GM18498 (cell line): ENCODE measurements at regions not wholly inside any gene's neighbourhood (a gene's known extent, or its start where the extent isn't known, plus 50 kb on each side); places are given as distances from the start of the nearest gene placed in this dataset.

Experiments
- ATAC-seq: cut with Tn5 transposase; IDR thresholded peaks from one replicate; pipeline ENCODE4 v1.9.1; 2021; ENCODE audit warnings: mild to moderate bottlenecking, moderate library complexity; ENCODE audit not compliant: unreplicated experiment

DNA sequence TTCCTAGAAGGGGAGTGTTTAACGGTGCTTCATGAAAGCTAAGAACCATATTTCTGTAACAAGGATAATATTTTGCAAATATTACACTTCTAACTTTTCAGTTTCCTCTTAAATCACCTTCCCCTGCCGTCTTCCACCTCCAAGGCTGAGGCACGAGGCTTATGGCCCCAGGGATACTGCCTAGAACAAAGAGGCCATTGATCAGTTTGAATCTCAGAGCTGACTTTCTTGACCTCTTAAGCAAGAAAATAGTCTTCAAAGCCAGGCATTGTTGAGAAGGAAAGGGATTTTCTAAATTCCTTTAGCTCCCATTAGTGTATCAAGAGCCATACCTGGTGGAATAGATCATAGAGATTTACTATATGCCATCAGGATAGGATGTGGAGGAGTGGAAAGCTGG lies 566.2 kb downstream of the BNC2 start:
- ATAC-seq, result no peak

DNA sequence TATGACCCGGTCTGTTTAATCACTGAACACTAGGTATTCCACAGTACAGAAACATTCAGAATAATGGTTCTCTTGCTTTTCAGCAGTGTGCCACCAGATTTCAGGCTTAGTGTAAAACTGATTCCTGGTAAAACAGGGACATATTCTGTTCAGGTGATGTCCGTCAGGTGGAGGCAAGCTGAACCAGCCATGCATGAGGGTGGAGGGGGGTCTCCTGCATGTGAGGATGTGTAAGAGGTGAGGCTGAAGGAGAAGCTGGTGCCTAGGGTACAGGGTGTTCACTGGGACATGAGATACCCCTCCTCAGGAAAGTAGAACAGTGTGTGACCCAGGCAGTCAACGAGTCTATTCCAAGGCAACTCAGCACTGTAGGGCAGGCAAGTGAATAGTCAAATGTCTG lies 563.9 kb downstream of the BNC2 start:
- no peak for ATAC-seq

DNA sequence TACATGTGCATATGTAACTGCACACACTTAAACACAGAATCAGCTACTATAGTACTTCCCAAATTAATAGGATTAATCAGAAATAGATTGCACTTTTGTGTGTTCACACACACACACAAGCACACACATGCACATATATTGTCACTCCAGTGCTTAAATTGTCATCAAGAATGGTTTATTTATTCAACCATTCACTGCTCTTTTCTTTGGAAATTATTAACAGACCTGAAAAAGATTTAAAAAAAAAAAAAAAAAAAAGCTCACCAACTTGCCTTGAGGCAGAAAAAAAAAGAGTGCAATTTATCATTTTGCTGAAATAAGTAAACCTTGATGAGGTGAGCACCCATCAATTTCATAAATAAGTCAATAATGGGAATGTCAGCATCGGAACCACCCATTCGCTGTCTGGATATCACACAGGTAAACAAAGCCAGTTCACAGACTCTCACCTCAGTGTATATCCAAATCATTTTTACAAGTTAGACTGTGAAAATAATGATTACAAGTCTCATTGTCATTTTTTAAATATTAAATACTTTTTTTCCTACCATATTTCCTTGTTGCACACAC lies 562.8 kb downstream of the BNC2 start:
- ATAC-seq, result no peak

DNA sequence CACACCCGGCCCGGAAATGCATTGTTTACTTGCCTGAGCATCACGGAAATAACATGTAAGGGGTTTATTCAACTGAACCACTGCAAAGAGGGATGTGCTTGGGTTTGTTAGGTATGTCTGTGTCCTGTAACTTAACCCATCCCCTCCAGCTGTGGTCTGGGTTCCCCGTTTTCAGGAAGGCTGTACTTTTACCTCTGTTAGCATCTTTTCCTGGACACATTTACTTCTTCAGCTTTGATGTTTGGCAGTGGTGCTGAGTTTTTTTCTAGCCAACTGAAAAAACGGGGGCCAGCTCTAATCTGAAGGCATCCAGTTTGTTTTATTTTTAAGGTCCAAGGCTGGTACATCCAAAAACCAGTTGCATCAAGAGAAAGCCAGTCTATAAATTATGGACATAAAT lies 561.8 kb downstream of the BNC2 start:
- ATAC-seq, result no peak

DNA sequence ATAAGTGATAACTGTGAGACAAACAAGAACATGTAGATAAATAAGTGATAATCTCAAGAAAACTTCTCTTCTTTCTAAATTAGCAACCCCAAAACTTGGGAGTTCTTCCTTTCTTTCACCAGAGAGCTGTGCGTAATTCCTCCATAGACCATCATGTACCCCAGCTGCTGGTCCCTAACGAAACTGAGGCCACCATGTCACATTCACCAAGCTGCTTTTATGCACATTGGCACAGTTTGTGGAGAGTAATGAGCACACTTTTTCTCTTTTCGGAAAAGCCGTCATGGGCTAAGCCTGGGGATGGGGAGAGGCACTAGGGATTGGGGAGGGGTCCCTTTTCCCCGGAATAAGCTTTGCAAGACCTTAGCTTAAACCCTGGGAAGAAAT lies 561.4 kb downstream of the BNC2 start:
- ATAC-seq, result no peak

DNA sequence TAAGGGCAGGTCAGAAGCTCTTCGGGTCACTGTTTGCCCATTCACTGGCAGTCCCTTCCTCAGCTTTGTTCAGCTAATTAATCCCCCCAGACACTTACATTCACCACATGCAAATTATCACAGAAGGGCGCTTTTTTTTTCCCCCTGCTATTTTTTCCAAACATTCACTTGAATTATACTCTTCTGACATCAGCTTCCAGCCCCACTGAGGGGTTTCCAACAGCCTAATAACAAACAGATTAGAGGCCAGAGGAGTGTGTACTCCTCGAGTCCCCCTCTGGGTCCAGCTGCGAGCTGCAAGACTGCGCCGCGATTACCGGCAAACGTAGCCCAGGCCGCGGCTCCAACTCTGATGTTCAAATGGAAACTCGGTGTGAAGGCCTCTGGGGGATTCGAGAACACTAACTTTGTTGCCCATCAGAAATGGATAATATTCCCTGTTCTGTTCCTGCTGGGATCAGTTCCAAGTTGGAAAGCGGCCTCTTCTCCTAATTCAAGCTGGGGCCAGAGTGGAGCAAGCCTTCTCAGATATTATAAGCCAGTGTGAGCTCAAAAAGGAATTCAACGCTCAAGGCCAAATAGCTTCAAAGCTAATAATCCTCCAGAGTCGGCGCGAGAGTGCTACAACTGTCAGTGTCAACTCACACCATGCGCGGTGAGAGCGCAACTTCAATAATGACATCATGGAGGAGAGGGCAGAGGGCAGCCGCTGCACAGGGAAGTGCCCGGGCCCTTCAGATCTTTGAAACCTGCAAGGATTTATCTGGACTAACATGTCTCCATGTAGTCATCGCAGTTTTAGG lies 560.8 kb downstream of the BNC2 start:
- ATAC-seq, result no peak

DNA sequence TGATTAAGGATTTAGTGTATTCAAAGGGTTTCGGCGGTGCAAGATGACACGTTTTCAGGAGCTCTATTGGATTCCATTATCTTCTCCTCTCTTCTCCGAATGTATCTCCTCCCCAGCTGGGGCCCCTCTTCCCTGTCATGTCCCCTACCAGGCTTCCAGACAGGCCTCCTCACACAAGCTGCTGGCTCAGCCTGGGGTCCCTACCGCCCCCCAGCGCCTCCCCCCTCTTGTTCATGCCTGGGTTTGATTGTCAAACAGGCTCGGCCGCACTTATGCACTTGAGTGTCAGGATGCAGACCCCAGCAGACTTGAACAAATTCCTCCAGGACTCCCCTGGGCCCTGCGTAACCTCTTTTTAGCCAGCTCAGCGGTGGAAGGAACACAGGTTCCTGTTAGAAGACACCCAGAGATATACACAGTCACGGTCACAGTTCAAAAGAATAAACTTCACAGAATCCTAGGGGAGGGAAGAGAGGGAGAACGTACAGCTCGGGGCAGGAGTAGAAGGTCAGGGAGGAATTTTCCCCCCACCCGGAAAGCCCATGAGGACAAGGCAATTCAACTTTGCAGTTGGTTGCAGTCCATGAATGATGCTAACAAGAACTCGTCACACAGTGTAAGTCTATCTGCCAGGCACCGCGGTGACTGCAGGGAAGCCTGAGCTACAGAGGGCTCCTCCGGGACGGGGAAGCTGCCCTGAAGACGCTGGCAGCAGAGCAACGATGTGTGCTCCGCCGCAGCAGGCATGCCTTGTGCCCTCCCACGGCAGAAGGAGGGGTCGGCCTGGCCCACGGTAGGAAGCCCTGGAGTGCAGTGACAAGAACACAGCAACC lies 560.0 kb downstream of the BNC2 start:
- no peak for ATAC-seq

DNA sequence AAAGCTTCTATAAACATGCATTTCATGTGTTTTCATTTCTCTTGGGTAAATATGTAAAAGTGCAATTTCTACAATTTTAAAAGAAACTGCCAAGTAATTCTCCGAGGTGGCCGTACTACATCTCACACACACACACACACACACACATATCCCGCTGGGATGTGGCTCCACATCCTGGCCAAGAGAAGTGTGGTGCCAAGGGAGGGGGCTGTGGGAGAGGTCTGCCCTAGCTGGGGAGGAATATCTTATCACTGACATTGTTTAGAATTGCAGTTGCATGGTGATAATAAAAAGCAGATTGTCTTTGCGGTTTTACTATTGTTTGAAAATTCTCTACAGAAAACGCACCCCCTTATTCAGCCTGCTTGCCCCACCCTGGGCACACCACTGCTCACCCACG lies 558.4 kb downstream of the BNC2 start:
- no peak for ATAC-seq

DNA sequence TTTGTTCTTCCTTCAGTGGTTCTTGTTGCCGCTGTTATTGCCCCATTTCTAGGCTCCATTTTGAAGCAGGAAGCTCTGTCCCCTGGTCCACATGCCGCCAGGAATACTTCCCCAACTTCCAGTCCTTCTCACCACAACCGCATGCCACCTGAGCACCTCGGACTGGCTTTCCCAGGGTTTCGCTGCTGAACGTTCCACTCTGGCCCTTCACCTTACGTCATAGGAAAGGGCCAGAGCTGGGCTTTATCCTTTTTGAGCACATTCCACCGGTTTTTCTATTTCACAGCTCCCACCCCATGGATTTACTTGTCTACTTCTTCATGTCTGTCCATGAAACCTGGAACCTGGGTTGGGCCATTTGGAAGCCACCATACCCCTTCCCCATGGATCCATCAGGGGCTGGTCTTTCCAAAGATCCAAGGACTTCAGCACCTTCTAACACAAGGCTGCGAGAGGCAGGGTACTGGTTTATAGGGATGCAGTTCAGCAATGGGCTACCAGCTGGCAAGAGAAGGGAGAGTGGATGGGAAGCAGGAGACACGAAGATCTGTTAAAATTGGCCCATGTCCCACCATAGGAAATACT lies 557.4 kb downstream of the BNC2 start:
- no peak for ATAC-seq

DNA sequence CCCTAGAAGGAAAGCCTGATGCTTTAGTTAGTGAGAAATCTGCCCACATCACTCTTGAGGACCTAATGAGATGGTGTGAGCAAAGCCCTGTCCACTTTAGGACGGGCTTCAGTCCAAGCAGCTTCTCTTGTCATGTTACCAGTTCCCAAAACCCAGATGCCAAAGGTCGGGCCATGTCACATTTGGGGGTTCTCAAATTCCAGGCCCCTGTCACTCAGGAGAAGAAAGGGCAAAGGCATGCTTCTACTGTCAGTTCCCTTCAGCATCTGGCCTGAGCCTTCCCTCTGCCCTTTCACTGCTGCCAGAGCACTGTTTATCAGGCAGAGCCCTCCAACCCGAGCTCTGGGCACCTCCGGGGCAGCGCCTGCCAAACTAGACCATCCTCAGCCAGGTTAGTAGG lies 556.0 kb downstream of the BNC2 start:
- no peak for ATAC-seq

DNA sequence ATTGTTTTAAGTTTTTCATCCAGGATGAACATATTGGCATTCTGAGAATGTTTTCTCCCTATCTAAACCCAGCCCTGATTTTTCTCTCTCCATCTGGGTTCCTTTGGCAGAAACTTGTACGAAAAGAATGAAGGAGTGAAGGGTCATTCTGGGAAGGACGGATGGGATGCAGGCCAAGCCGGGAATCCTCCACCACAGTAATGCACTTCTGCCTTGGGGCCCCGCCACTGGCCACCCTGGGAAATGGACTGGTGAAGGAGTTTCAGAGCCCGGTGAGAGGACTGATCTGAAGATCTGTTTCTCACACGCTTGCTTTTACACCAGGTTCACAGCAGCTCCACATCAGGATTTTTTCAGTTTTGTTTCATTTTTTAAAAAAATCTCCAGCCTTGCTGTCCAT lies 554.8 kb downstream of the BNC2 start:
- no peak for ATAC-seq

DNA sequence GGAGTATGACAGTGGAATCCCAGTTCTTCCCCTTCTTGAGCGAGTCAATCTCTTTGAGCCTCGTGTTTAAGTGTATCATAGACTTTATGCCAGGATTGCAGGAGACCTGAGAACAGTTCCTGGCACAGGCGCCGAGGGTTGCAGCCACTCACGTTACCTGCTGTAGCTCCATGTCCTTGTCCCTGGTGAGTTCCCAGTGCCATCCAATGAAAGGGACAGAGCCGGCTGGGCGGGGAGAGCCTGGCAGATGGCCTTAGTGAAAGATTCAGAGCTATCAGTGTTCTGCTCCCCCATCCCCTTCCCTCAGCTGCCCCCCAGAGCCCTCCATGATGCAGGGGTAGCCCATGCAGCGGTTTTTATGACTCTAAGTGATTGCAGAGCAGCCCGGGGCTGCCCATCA lies 554.0 kb downstream of the BNC2 start:
- ATAC-seq, result no peak

DNA sequence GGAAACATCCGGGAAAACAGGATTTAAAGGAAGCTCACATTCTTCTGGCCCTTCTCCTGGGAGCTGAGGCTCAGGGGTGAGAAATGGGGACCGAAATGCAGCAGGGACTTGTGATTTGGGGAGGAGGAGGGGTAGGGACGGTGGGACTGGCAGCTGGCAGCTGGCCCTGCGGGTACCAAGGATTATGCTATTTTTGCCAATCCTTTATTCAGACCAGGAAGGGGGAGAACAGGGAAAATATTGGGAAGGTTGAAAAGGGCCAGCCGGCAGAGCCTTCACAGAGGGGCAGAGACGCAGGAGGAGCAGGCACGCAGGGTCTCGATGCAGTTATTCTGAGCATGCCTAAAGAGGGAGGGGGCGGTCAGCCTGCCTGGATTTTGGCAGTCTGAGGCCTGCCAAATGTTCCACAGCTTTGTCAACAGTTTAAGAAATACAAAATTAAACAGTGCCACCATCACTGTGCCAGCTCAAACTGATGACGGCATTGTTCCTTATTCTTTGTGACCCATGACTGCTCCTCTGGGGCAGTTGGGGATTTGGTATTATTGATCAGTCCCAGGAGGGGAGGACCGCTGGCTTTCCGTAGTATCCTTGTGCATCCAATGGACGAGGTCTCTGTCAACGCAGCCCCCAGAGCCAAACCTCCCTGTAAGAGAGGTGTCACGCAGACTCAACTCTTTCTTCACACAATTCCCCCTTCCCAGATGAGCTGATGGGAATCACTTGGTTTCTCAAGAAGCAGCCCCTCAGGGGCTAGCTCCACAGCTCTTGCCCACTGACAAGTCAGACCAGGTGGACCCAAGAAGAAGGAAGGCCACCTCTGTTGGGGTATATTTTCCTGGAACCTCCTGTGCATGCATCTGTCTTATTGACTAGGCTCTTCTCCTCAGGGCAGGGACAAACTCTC lies 553.3 kb downstream of the BNC2 start:
- ATAC-seq, result no peak

DNA sequence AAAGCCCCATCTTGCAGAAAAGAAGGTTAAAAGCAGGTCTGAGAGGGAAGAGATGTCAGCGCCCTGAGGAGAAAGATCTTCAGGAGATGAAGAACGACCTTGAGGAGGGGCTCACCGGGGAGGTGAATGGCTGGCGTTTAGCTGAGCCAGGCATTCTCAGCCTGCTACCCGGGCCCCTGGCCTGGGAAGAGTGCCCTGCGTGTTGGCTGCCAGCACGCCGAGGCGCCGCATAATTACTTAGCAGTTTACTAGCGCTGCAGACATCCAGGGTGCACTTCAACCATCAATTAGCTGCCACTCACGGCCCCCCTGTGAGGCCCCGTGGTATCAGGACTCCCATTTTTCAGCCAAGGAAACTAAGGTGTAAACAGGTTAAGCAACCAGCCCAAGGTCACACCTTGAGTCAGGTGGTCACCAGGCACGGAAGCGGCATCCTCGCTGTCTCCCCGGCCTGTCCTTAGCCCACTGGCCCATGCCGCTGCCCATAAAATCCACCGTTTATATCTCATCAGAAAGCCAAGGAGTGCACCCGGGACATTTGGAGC lies 551.9 kb downstream of the BNC2 start:
- ATAC-seq, result no peak

DNA sequence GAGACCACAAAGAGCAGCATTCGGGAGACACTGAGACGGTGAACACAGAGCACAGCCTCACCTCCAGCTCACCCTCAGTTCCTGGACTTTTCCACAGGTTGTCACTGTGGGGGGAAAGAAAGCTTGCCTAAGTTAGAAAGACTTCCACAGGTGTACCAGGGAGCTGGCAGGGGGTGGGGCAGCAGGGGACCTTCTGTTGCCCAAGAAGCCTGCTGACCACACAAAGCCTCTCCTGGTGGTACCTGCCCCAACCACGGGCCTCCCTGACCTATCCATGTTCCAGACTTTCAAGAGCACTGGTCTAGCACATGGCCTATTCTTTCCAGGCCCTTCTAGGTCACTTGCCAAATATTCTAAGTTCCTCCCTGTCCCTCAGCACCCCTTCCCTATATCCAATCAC lies 550.8 kb downstream of the BNC2 start:
- ATAC-seq, result no peak

DNA sequence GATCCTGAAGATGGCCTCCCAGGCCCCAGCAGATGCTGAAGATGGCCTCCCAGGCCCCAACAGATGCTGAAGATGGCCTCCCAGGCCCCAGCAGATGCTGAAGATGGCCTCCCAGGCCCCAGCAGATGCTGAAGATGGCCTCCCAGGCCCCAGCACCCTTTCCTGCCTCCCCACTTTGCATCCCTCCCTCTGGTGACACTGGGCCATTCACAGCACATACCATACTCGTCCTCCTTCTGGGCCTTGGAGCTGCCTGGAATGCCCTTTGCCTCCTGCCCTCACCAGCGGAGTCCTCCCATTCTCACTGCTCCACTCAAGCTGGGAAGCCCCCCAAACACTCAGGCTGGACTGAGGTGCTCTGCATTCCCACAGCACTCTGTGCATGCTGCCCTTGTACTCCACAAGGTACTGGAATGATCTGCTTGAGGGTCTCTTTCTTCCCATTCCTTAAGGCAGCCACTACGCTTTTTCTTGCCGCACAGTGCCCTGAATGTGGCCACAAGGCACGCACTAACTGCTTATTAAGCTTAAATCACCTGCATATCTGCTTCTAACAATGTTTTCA lies 550.0 kb downstream of the BNC2 start:
- no peak for ATAC-seq

DNA sequence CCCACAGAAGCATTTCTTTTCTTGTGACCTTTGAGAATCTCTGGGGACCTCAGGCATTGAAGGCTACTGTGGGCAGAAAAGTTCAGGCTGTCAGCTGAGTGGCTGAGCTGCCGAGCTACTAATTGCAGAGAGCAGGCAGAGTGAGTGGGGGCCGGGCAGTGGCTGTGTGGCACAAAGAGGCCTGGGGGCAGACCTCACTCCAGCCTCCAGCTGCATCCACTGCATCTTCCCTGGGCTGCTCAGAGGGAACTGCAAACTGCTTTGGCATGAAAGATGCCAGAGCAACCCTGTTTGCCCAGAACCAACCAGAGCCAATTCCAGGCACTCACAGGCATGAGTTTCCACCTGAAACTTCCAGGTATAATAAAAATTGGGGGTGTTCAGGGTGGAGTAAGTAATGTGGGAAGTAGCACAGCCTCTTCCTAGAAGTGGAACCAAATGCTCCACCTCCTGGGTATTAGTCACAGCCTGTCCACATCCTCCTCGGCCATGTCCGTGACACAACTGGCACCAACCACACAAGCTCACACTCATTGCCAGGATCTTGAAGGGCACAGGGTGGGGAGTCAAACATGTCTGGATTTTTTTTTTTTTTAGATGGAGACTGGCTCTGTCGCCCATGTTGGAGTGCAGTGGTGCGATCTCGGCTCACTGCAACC lies 548.9 kb downstream of the BNC2 start:
- ATAC-seq, result no peak

DNA sequence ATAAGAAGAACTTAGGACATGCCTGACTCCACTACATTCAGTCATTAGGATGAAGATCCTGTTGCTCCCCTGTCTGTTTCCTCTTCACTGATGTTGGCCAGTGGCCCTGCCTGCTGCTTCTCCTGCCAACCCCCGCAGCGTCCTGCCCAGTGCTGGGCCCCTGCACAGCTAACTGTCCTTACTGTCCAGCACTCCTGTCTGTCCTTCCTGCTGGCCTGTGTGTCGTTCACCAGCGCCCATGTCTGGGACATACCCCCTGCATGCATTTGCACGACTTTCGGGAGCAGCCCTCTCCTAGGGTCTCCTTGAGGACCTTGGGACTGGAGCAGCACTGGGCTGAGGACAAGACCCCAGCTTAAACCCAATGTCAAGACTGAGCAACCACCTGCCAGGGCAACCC lies 547.6 kb downstream of the BNC2 start:
- no peak for ATAC-seq

DNA sequence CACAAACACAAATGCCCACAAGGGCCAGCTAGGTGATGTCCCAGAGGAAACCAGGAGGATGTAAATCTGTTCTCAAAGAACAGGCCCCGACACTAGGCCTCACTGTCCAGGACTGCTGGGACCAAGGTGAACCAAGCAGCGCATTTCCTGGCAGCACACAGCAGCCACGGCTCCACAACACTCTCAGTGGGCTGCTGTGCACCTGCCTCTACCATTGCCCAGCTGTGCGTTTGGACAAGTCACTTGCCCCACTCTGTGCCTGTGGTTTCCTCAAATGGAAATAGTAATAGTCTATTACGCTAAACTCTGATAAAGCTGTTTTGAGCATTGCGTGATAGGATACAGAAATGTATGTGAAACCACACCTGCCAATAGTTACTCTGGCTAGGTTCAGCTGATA lies 544.5 kb downstream of the BNC2 start:
- no peak for ATAC-seq

DNA sequence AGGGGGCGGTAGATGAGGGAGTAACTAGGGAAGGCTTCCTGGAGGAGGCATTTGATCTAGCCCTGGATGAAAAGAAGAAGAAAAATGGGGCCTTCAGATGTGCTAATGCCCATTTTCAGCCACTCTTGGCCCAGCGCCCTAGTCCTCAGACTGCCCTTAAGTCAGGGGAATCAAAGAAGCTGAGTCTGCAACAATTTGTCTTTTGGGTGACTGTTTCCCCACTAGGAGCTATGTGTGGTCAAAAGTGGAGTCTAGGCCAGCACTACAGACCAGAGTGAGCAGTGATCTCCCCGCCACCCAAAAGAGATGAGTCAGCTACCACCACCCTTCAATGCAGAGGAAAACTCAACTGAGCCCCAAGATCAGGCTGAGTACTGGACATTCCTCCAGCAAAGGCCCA lies 542.1 kb downstream of the BNC2 start:
- ATAC-seq, result no peak
